Stomach (tissue), 4 donors: ENCODE measurements at regions not wholly inside any gene's neighbourhood (a gene's known extent, or its start where the extent isn't known, plus 50 kb on each side); places are given as distances from the start of the nearest gene placed in this dataset.

ENCODE experiments used
- EP300 ChIP-seq: sonication (generic); formaldehyde crosslinking; IDR thresholded peaks from one replicate; pipeline ENCODE4 v1.6.1; 2017; ENCODE audit warnings: antibody characterized with exemption
- POLR2A ChIP-seq, 4 donors: fragments of 450-650 bp; IDR thresholded peaks; one replicate each; pipeline ENCODE4 v1.6.1; 2016; ENCODE audit warnings: antibody characterized with exemption in 4 of 4, control low read depth in 2 of 4, mild to moderate bottlenecking in 1 of 4, moderate library complexity in 1 of 4
- POLR2AphosphoS5 ChIP-seq, 3 donors: sonication (generic); formaldehyde crosslinking; IDR thresholded peaks; one replicate each; pipeline ENCODE4 v1.6.1; 2016; ENCODE audit warnings: antibody characterized with exemption in 3 of 3
- TF ChIP-seq, protein P1 (sequence below), 7 experiments: fragments of 450-650 bp in 4 of 7; fragments of 200-600 bp in 3 of 7; sonication (generic) in 3 of 7; IDR thresholded peaks; one replicate each; pipeline ENCODE4 v1.5.1; 2016 to 2019; ENCODE audit warnings: antibody characterized with exemption in 7 of 7, control low read depth in 2 of 7, mild to moderate bottlenecking in 1 of 7

DNA sequence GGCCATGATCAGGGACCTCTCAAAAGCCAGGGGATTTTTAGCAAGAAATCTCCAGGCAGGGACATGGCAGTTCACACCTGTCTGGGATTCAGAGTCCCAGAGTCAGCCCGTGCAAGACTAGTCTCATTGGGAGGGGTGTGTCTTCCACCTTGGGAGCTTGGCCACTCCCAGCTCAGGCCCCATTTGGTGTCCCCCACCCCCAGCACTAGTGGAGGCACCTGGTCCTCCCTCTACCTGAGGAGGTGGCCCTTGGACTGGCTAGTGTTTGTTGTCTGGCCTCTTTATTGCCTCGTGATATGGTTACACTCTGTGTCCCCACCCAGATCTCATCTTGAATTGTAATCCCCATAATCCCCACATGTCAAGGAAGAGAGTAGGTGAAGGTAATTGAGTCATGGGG, 140.8 kb upstream of the PHACTR3 start:
- TF ChIP-seq POLR2AphosphoS5 (IDR thresholded peaks at IDR 0.05), result no peak
- TF ChIP-seq EP300, result no peak
- TF ChIP-seq, protein P1, sequence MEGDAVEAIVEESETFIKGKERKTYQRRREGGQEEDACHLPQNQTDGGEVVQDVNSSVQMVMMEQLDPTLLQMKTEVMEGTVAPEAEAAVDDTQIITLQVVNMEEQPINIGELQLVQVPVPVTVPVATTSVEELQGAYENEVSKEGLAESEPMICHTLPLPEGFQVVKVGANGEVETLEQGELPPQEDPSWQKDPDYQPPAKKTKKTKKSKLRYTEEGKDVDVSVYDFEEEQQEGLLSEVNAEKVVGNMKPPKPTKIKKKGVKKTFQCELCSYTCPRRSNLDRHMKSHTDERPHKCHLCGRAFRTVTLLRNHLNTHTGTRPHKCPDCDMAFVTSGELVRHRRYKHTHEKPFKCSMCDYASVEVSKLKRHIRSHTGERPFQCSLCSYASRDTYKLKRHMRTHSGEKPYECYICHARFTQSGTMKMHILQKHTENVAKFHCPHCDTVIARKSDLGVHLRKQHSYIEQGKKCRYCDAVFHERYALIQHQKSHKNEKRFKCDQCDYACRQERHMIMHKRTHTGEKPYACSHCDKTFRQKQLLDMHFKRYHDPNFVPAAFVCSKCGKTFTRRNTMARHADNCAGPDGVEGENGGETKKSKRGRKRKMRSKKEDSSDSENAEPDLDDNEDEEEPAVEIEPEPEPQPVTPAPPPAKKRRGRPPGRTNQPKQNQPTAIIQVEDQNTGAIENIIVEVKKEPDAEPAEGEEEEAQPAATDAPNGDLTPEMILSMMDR (IDR thresholded peaks at IDR 0.05), result no peak
- no peak for TF ChIP-seq POLR2A (IDR thresholded peaks at IDR 0.05)
